ENCODE measurements at regions not wholly inside any gene's neighbourhood (a gene's known extent, or its start where the extent isn't known, plus 50 kb on each side); places are given as distances from the start of the nearest gene placed in this dataset.
"Not testable (repeated sequence)": the region's sequence is repeated elsewhere in the genome, so short reads cannot be mapped to it uniquely, and the experiment has no call there.

GRCh38 chr9:63804205-63804604 lies 1480.8 kb downstream of the FOXD4L5 start:
- DNase-seq (ENCODE audit: low spot score), result not testable (repeated sequence)

DNA sequence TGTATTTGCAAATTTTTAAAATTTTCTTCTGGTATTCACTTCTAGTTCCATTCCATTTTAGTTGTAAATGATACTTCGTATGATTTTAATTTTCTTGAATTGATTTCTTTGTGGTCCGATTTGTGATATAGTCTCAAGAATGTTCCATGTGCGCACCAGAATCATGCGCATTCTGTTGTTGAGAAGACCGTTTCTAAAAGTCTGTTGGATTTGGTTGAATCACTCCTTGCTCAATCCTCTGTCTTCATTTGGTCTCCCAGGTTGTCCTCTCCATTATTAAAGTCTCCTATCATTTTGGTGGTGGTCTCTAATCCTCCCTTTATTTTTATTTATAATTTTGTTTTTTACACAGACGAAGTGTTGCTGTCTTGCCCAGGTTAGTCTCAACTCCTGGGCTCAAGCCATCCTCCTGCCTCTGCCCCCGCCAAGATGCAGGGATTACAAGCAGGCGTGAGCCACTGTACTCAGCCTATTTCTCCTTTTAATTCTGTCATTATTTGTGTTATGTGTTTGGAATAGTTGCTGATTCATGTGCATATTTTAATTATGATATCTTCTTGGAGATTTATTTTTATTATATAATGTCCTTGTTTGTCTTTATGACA lies 1490.8 kb downstream of the FOXD4L5 start:
- not testable (repeated sequence) for DNase-seq (ENCODE audit: low spot score)

DNA sequence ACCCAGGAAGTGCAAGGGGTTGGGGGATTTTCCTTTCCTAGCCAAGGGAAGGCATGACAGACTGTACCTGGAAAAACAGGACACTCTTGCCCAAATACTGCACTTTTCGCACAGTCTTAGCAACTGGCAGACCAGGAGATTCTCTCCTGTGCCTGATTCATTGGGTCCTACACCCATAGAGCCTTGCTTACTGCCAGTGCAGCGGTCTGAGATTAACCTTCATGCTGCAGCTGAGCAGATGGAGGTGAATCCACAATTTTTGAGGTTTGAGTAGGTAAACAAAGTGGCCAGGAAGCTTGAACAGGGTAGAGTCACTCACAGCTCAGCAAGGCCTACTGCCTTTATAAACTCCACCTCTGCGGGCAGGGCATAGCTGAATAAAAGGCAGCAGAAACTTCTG lies 1497.6 kb downstream of the FOXD4L5 start:
- not testable (repeated sequence) for DNase-seq (ENCODE audit: low spot score)

DNA sequence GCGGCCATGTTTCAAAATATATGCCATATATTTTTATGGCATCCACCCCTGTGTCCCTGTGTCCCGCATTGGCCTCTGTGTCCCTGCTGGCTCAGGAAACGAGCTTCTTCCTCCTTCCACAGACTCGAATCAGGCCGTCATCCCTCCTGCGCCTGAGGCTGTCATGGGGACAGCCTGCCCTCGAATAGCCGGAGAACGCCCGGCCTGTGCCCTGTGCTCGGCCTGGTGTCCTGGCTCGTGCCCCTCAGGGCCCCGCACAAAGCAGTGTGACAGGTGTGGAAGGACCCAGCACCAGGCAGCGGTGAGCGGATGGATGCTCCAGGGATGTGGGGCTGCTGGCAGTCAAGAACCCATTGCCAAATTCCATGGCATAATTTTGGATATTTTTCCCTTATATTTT lies 1500.0 kb downstream of the FOXD4L5 start:
- not testable (repeated sequence) for DNase-seq (ENCODE audit: low spot score)

GRCh38 chr9:63784421-63784820 lies 1500.6 kb downstream of the FOXD4L5 start:
- DNase-seq (ENCODE audit: low spot score), result not testable (repeated sequence)

- not testable (repeated sequence) for DNase-seq (ENCODE audit: low spot score)
Measured at GRCh38 chr9:63781817-63782439, 1503.1 kb downstream of the FOXD4L5 start.

DNA sequence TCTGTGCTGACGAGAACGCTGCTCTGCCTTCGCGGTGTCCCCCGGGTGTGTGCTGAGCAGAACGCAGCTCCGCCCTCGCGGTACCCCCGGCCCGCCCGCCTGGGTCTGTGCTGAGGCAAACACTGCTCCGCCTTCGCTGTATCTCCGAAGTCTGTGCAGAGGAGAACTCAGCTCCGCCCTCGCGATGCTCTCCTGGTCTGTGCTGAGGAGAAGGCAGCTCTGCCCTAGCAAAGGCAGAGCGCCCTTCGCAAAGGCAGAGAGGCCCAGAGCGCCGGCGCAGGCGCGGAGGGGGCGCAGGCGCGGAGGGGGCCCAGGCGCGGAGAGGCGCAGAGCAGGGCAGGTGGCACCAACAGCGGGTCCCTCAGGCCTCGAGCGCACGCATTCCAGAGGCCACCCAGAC lies 1503.6 kb downstream of the FOXD4L5 start:
- DNase-seq (ENCODE audit: low spot score), result not testable (repeated sequence)

- DNase-seq (ENCODE audit: low spot score), result not testable (repeated sequence)
Measured at GRCh38 chr9:63776220-63776619, 1508.8 kb downstream of the FOXD4L5 start.

GRCh38 chr9:63775092-63775426 lies 1510.0 kb downstream of the FOXD4L5 start:
- not testable (repeated sequence) for DNase-seq (ENCODE audit: low spot score)

GRCh38 chr9:63774369-63775091 lies 1510.5 kb downstream of the FOXD4L5 start:
- DNase-seq (ENCODE audit: low spot score), result not testable (repeated sequence)

- not testable (repeated sequence) for DNase-seq (ENCODE audit: low spot score)
Measured at GRCh38 chr9:63762230-63762629, 1522.8 kb downstream of the FOXD4L5 start.

GRCh38 chr9:63729021-63729420 lies 1556.0 kb downstream of the FOXD4L5 start:
- not testable (repeated sequence) for DNase-seq (ENCODE audit: low spot score)

DNA sequence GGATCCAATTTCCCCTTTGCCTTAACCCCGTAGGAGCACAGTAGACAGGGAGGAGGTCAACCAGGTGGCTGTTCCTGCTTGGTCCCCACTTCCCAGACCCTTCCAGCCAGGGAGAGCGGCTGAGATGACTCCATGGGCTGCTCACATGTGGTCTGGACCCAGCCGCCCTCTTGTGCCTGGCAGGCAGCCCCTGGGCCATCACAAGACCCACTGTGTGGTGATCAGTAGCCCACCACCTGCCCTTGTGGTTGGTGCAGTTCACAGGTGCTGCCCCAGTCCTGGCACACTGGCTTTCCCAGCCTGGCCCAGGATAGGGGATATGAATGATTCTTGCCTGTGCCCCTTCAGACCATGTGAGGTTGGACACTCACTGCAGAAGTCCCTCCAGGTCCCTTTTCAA lies 1556.7 kb downstream of the FOXD4L5 start:
- no peak for DNase-seq (ENCODE audit: low spot score)

DNA sequence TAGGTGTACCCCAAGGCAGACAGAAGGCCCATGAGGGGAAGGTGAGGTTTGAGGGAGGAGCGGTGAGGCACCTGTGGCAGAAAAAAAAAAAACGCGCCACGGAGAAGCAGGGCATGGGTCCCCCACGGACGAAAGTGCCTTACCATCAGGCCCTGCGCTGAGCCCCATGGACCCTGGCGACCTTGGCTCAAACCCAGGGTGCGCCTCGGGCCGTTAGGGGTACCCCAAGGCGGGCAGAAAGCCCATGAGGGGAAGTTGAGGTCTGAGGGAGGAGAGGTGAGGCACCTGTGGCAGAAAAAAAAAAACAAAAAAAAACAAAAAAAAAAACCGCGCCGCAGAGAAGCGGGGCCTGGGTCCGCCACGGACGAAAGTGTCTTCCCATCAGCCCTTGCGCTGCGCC lies 1576.7 kb downstream of the FOXD4L5 start:
- DNase-seq (ENCODE audit: low spot score), result not testable (repeated sequence)

GRCh38 chr9:63704456-63704855 lies 1580.6 kb downstream of the FOXD4L5 start:
- DNase-seq (ENCODE audit: low spot score), result not testable (repeated sequence)

DNA sequence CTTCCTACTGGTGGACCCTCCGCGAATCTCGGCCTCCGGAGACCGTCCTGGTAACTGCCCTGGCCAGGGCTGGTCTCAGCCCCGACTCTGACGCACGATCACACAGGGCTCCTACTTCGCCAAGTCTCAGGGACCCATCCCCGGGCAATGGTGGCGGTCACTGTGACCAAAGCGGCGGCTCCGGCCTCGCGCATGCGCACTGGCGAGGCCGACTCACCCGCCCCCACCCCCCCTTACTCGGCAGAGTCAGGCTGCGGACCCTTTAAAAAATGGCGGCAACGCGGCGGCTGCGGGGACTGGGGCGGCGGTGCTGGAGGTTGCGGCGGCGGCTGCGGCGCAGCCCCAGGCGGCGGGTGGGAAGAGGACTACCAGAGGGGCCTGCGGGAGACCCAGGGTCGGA lies 1581.3 kb downstream of the FOXD4L5 start:
- DNase-seq (ENCODE audit: low spot score), result not testable (repeated sequence)

- not testable (repeated sequence) for DNase-seq (ENCODE audit: low spot score)
Measured at GRCh38 chr9:63703138-63703665, 1581.8 kb downstream of the FOXD4L5 start.

Data from AG08395 (cell line).